H1 (cell line): ENCODE measurements at regions not wholly inside any gene's neighbourhood (a gene's known extent, or its start where the extent isn't known, plus 50 kb on each side); places are given as distances from the start of the nearest gene placed in this dataset.

ENCODE experiments used
- CTCF ChIA-PET: fragments of 300-600 bp; sonication (Branson Sonifier 250); formaldehyde crosslinking; loops from one replicate; lab custom pipeline; 2021; ENCODE audit not compliant: partially characterized antibody; lab: Charles Lee
- POLR2A ChIA-PET: fragments of 300-600 bp; sonication (Branson Sonifier 250); formaldehyde crosslinking; loops from one replicate; lab custom pipeline; 2021; ENCODE audit warnings: inconsistent platforms; ENCODE audit not compliant: partially characterized antibody; lab: Charles Lee
- DNase-seq, 2 experiments: peaks; one replicate each; pipeline versions ENCODE4 v3.0.0 to v3.0.0-alpha.2; 2010 to 2022; ENCODE audit warnings: low spot score in 2 of 2, low read depth in 1 of 2, mixed read lengths in 1 of 2
- FAIRE-seq: peaks from 2 replicates; lab custom pipeline; 2011; peaks lifted over from hg19 to GRCh38; lab: Jason Lieb, UNC
- H2AFZ ChIP-seq: 2 replicates; pipeline ENCODE4 v1.8.1; 2012; ENCODE audit warnings: low read length, inconsistent platforms
- H2AK5ac ChIP-seq: 2 replicates; pipeline ENCODE4 v1.6.1; 2013; ENCODE audit warnings: low read depth, low read length
- H2BK120ac ChIP-seq: replicated peaks from 2 replicates; pipeline ENCODE3; 2013; ENCODE audit warnings: low read depth, low read length, inconsistent platforms
- H2BK12ac ChIP-seq: 2 replicates; pipeline ENCODE4 v1.6.1; 2013; ENCODE audit warnings: low read depth, low read length
- H2BK15ac ChIP-seq: 2 replicates; pipeline ENCODE4 v1.6.1; 2013; ENCODE audit warnings: low read length
- H2BK20ac ChIP-seq: 2 replicates; pipeline ENCODE4 v1.6.1; 2013; ENCODE audit warnings: low read length
- H2BK5ac ChIP-seq: 2 replicates; pipeline ENCODE4 v1.6.1; 2013; ENCODE audit warnings: low read depth, low read length
- H3K14ac ChIP-seq: 2 replicates; pipeline ENCODE4 v1.6.1; 2013; ENCODE audit warnings: inconsistent platforms; ENCODE audit not compliant: insufficient read length
- H3K18ac ChIP-seq: 2 replicates; pipeline ENCODE4 v1.6.1; 2013; ENCODE audit warnings: low read length; ENCODE audit errors: extremely low read depth
- H3K23ac ChIP-seq: 2 replicates; pipeline ENCODE4 v1.6.1; 2013; ENCODE audit warnings: inconsistent platforms; ENCODE audit not compliant: insufficient read length
- H3K23me2 ChIP-seq: 2 replicates; pipeline ENCODE4 v1.6.1; 2013; ENCODE audit warnings: low read depth, low read length
- H3K27ac ChIP-seq: 2 replicates; pipeline ENCODE4 v1.6.1; 2011; ENCODE audit warnings: low read depth, low read length, inconsistent platforms
- H3K27me3 ChIP-seq, 4 experiments: replicated peaks in 1 of 4; 1 replicate in 1 of 4; 2 replicates in 3 of 4; pipeline versions ENCODE4 v1.6.1 to v1.8.1; 2011 to 2013; ENCODE audit warnings: low read length in 3 of 4, mild to moderate bottlenecking in 3 of 4, inconsistent platforms in 2 of 4, mixed read lengths in 2 of 4, moderate library complexity in 1 of 4; ENCODE audit not compliant: control insufficient read depth in 3 of 4, insufficient read depth in 3 of 4; ENCODE audit errors: extremely low read depth in 1 of 4
- H3K36me3 ChIP-seq, 4 experiments: 2 replicates each; pipeline versions ENCODE4 v1.6.1 to v1.8.1; 2011 to 2013; ENCODE audit warnings: mild to moderate bottlenecking in 4 of 4, low read length in 3 of 4, moderate library complexity in 2 of 4, control low read depth in 1 of 4, inconsistent platforms in 1 of 4; ENCODE audit not compliant: insufficient read depth in 4 of 4, control insufficient read depth in 2 of 4
- H3K4ac ChIP-seq: replicated peaks from 2 replicates; pipeline ENCODE3; 2013; ENCODE audit warnings: low read length, low read depth, mixed read lengths, inconsistent platforms; ENCODE audit not compliant: insufficient read length
- H3K4me1 ChIP-seq, 4 experiments: replicated peaks in 1 of 4; 1 replicate in 1 of 4; 2 replicates in 3 of 4; pipeline versions ENCODE4 v1.6.1 to v1.8.1; 2011 to 2013; ENCODE audit warnings: low read length in 3 of 4, inconsistent platforms in 2 of 4, mixed read lengths in 1 of 4; ENCODE audit not compliant: insufficient read depth in 4 of 4, control insufficient read depth in 3 of 4
- H3K4me2 ChIP-seq, 2 experiments: 2 replicates each; pipeline versions ENCODE4 v1.6.1 to v1.8.1; 2011 to 2013; ENCODE audit warnings: low read depth in 2 of 2, low read length in 2 of 2, control low read depth in 1 of 2, inconsistent platforms in 1 of 2, mild to moderate bottlenecking in 1 of 2; ENCODE audit not compliant: insufficient read depth in 1 of 2
- H3K4me3 ChIP-seq, 4 experiments: fragments of 200-600, 300-600 bp in 1 of 4; sonication (generic), shearing (Covaris generic), sonication (Bioruptor Twin) in 1 of 4; 2 replicates each; pipeline versions ENCODE4 v1.5.1 to v1.8.1; 2011 to 2016; ENCODE audit warnings: low read length in 4 of 4, low read depth in 3 of 4, control low read depth in 2 of 4, inconsistent platforms in 2 of 4, mild to moderate bottlenecking in 2 of 4, mixed read lengths in 1 of 4, moderate library complexity in 1 of 4; ENCODE audit not compliant: insufficient read depth in 2 of 4; ENCODE audit errors: extremely low read depth in 1 of 4
- H3K56ac ChIP-seq: replicated peaks from 2 replicates; pipeline ENCODE3; 2013; ENCODE audit warnings: low read depth, mild to moderate bottlenecking, mixed read lengths, low read length, inconsistent platforms; ENCODE audit not compliant: insufficient read length
- H3K79me1 ChIP-seq: 2 replicates; pipeline ENCODE4 v1.6.1; 2013; ENCODE audit warnings: low read depth, low read length, control low read depth
- H3K79me2 ChIP-seq, 2 experiments: 2 replicates each; pipeline versions ENCODE4 v1.6.1 to v1.8.1; 2012 to 2013; ENCODE audit warnings: low read length in 2 of 2, mild to moderate bottlenecking in 2 of 2, inconsistent platforms in 1 of 2; ENCODE audit not compliant: insufficient read depth in 2 of 2, control insufficient read depth in 1 of 2
- H3K9ac ChIP-seq, 4 experiments: replicated peaks in 1 of 4; 1 replicate in 1 of 4; 2 replicates in 3 of 4; pipeline versions ENCODE4 v1.6.1 to v1.8.1; 2011 to 2013; ENCODE audit warnings: low read depth in 3 of 4, low read length in 3 of 4, control low read depth in 2 of 4, mild to moderate bottlenecking in 2 of 4, moderate library complexity in 2 of 4, inconsistent platforms in 1 of 4; ENCODE audit errors: extremely low read depth in 1 of 4
- H3K9me3 ChIP-seq, 2 experiments: 2 replicates each; pipeline versions ENCODE4 v1.6.1 to v1.8.1; 2012 to 2013; ENCODE audit warnings: mild to moderate bottlenecking in 2 of 2, moderate library complexity in 2 of 2, control low read depth in 1 of 2, inconsistent platforms in 1 of 2, low read depth in 1 of 2, low read length in 1 of 2, mixed read lengths in 1 of 2; ENCODE audit not compliant: insufficient read depth in 2 of 2
- H4K20me1 ChIP-seq, 2 experiments: replicated peaks in 1 of 2; 2 replicates each; pipeline versions ENCODE3 to v1.8.1; 2011 to 2013; ENCODE audit warnings: inconsistent platforms in 2 of 2, low read length in 2 of 2, mild to moderate bottlenecking in 1 of 2; ENCODE audit not compliant: insufficient read depth in 2 of 2, control insufficient read depth in 1 of 2
- H4K5ac ChIP-seq: 2 replicates; pipeline ENCODE4 v1.6.1; 2013; ENCODE audit warnings: low read length, low read depth, mixed read lengths, inconsistent platforms; ENCODE audit not compliant: insufficient read length
- H4K8ac ChIP-seq: 2 replicates; pipeline ENCODE4 v1.8.0; 2013; ENCODE audit warnings: mild to moderate bottlenecking, moderate library complexity, low read length, inconsistent platforms; ENCODE audit not compliant: insufficient read depth; ENCODE audit errors: extremely low read depth
- H4K91ac ChIP-seq: replicated peaks from 2 replicates; pipeline ENCODE3; 2013; ENCODE audit warnings: low read length, mixed read lengths, inconsistent platforms; ENCODE audit not compliant: insufficient read length
- ATF3 ChIP-seq: IDR thresholded peaks from 2 replicates; pipeline ENCODE4 v1.6.1; 2011; ENCODE audit warnings: low read depth, mild to moderate bottlenecking, low read length; ENCODE audit not compliant: insufficient read depth
- CBX5 ChIP-seq: fragments of 300-800, 300-1000 bp; sonication (generic); IDR thresholded peaks from 2 replicates; pipeline ENCODE4 v1.7.1; 2016; ENCODE audit warnings: antibody characterized with exemption, low read length, low read depth
- E2F6 ChIP-seq: IDR thresholded peaks from 2 replicates; pipeline ENCODE4 v1.6.1; 2012; ENCODE audit warnings: inconsistent platforms
- FOSL1 ChIP-seq: IDR thresholded peaks from 2 replicates; pipeline ENCODE4 v1.6.1; 2011; ENCODE audit warnings: mild to moderate bottlenecking, low read depth, low read length, moderate library complexity; ENCODE audit not compliant: insufficient read depth
- HDAC6 ChIP-seq: IDR thresholded peaks from one replicate; pipeline ENCODE4 v1.7.1; 2012; ENCODE audit warnings: low read depth, mild to moderate bottlenecking, inconsistent platforms, low read length, moderate library complexity
- NANOG ChIP-seq: IDR thresholded peaks from 2 replicates; pipeline ENCODE4 v1.6.1; 2011; ENCODE audit warnings: low read length, low read depth, mild to moderate bottlenecking, inconsistent platforms; ENCODE audit not compliant: insufficient read depth, poor library complexity, severe bottlenecking
- RNF2 ChIP-seq: fragments of 200-900, 300-1000 bp; sonication (generic); IDR thresholded peaks from 2 replicates; pipeline ENCODE4 v1.7.1; 2016; ENCODE audit warnings: borderline replicate concordance, low read depth, mild to moderate bottlenecking, antibody characterized with exemption, low read length; ENCODE audit not compliant: poor library complexity, severe bottlenecking; ENCODE audit errors: missing control alignments
- SP1 ChIP-seq: IDR thresholded peaks from 2 replicates; pipeline ENCODE4 v1.6.1; 2011; ENCODE audit warnings: low read depth, low read length
- SP2 ChIP-seq: IDR thresholded peaks from 2 replicates; pipeline ENCODE4 v1.6.1; 2012; ENCODE audit warnings: mild to moderate bottlenecking, low read length, inconsistent platforms
- SP4 ChIP-seq: IDR thresholded peaks from 2 replicates; pipeline ENCODE4 v1.6.1; 2012; ENCODE audit warnings: low read length, inconsistent platforms
- TCF12 ChIP-seq: IDR thresholded peaks from 2 replicates; pipeline ENCODE4 v1.6.1; 2011; ENCODE audit warnings: low read depth, mild to moderate bottlenecking, low read length
- WGBS, 2 experiments: shearing (Covaris generic) in 1 of 2; methylation state at CpG; one replicate each; pipeline versions ENCODE4 v1.1.6 to v1.1.7; 2013 to 2015; ENCODE audit warnings: low lambda C conversion rate in 2 of 2, mixed read lengths in 2 of 2, inconsistent platforms in 1 of 2, low coverage in 1 of 2, missing lambda C conversion rate in 1 of 2; ENCODE audit not compliant: insufficient replicate concordance in 2 of 2, insufficient coverage in 1 of 2, insufficient read length in 1 of 2; ENCODE audit errors: extremely low coverage in 1 of 2, missing lambda C conversion rate in 1 of 2; 5-methylcytosine and 5-hydroxymethylcytosine counted together

GRCh38 chr16:17940584-17941364 is 395.8 kb downstream of the NPIPA8 start:
- 80% methylated on average over 8 of the region's 8 CpGs; no CpG with 5 or more reads in 1 of the 2 experiments for WGBS, 2 experiments
- Histone ChIP-seq H4K91ac (no peak overlapping the region), H2BK12ac (no peak overlapping the region), H2BK5ac (no peak overlapping the region), H3K4me1 (peaks cover 0 to under 1% (median 0%) of the 10 kb centered on the region in 4 experiments; a peak in 1 of 7 replicates), H3K36me3 (no peaks in the 10 kb centered on the region), H4K5ac (no peak overlapping the region), H3K9ac (no peak overlapping the region), H3K4ac (no peak overlapping the region), H2BK20ac (no peak overlapping the region), H3K4me2 (no peak overlapping the region), H4K8ac (no peak overlapping the region), H3K56ac (no peak overlapping the region), H3K18ac (no peak overlapping the region), H2AFZ (no peak overlapping the region), H3K27ac (no peak overlapping the region), H3K14ac (no peak overlapping the region), H2BK120ac (no peak overlapping the region), H3K79me2 (no peaks in the 10 kb centered on the region), H4K20me1 (no peaks in the 10 kb centered on the region), H2AK5ac (no peak overlapping the region), H3K9me3 (0 out of 4 replicates have a peak, but pooled peaks cover 0 to 2% of the 10 kb centered on the region in 2 experiments), H2BK15ac (no peak overlapping the region), H3K23ac (no peak overlapping the region), H3K23me2 (no peaks in the 10 kb centered on the region), H3K27me3 (no peaks in the 10 kb centered on the region), H3K4me3 (no peak overlapping the region), H3K79me1 (no peaks in the 10 kb centered on the region)
- ChIA-PET CTCF (interaction anchor here (1.0 kb wide), 1 partner anchor 218 kb away, joined by 3 read pairs; no protein-coding TSS in a partner anchor), POLR2A (no interaction called here)
- TF ChIP-seq RNF2 (no peak), HDAC6 (no peak), E2F6 (no peak), NANOG (no peak), TCF12 (no peak), ATF3 (no peak), CBX5 (no peak), SP4 (no peak), FOSL1 (no peak), SP2 (no peak), SP1 (no peak)
- DNase-seq, result no peak
- no peak for FAIRE-seq
